GM12878 (cell line): ENCODE measurements at regions not wholly inside any gene's neighbourhood (a gene's known extent, or its start where the extent isn't known, plus 50 kb on each side); places are given as distances from the start of the nearest gene placed in this dataset.

ENCODE experiments used
- ATAC-seq: fragments of 200-7000 bp; cut with Tn5 transposase; 3 replicates; pipeline ENCODE4 v1.9.1; 2020; ENCODE audit warnings: mild to moderate bottlenecking, moderate library complexity
- BruUV-seq: library from RNA; stranded (reverse); fragments of 400-500 nt; replicated peaks from 2 replicates; lab custom pipeline; 2021; lab: Mats Ljungman, UMichigan
- CTCF ChIA-PET: fragments of 300-600 bp; sonication (Branson Sonifier 250); formaldehyde crosslinking; extraction: SDS; loops from one replicate; lab custom pipeline; 2021; ENCODE audit warnings: inconsistent platforms; lab: Yijun Ruan, JAX
- POLR2A ChIA-PET: fragments of 350-600 bp; formaldehyde crosslinking; extraction: SDS; loops from one replicate; lab custom pipeline; 2021; ENCODE audit warnings: inconsistent platforms; lab: Charles Lee
- RAD21 ChIA-PET: fragments of 300-600 bp; sonication (Branson Sonifier 250); formaldehyde crosslinking; loops from one replicate; lab custom pipeline; 2023; ENCODE audit warnings: antibody characterized with exemption; ENCODE audit not compliant: unreplicated experiment; lab: Charles Lee
- SMC1A ChIA-PET: fragments of 300-600 bp; sonication (Branson Sonifier 250); formaldehyde crosslinking; loops from one replicate; lab custom pipeline; 2023; ENCODE audit not compliant: unreplicated experiment, uncharacterized antibody; lab: Charles Lee
- DNase-seq: peaks from one replicate; pipeline ENCODE4 v3.0.0-alpha.2; 2011; ENCODE audit warnings: low read depth, low spot score
- FAIRE-seq: peaks from 3 replicates; lab custom pipeline; 2011; peaks lifted over from hg19 to GRCh38; lab: Jason Lieb, UNC
- H2AFZ ChIP-seq: 2 replicates; pipeline ENCODE4 v1.6.0; 2011; ENCODE audit warnings: low read depth, low read length, control low read depth; ENCODE audit not compliant: control insufficient read depth
- H3K27ac ChIP-seq: 2 replicates; pipeline ENCODE4 v1.5.1; 2011; ENCODE audit warnings: control low read depth; ENCODE audit not compliant: control insufficient read depth, insufficient read depth
- H3K27me3 ChIP-seq, 2 experiments: replicated peaks in 1 of 2; 2 replicates each; pipeline versions ENCODE4 v1.6.0 to v1.6.1; 2011; ENCODE audit warnings: low read length in 1 of 2; ENCODE audit not compliant: control insufficient read depth in 2 of 2, insufficient read depth in 2 of 2
- H3K36me3 ChIP-seq, 2 experiments: 2 replicates each; pipeline ENCODE4 v1.5.1; 2011; ENCODE audit warnings: low read length in 1 of 2; ENCODE audit not compliant: control insufficient read depth in 2 of 2, insufficient read depth in 2 of 2
- H3K4me1 ChIP-seq: 2 replicates; pipeline ENCODE4 v1.6.1; 2011; ENCODE audit warnings: mild to moderate bottlenecking, low read length, moderate library complexity, mixed read lengths; ENCODE audit not compliant: control insufficient read depth, insufficient read depth
- H3K4me2 ChIP-seq: 2 replicates; pipeline ENCODE4 v1.6.0; 2011; ENCODE audit warnings: control low read depth; ENCODE audit not compliant: control insufficient read depth, insufficient read depth
- H3K4me3 ChIP-seq: fragments of 200-600 bp; sonication (generic); 2 replicates; pipeline ENCODE4 v1.5.1; 2016
- H3K79me2 ChIP-seq: 2 replicates; pipeline ENCODE4 v1.6.0; 2011; ENCODE audit warnings: low read length; ENCODE audit not compliant: control insufficient read depth, insufficient read depth
- H3K9ac ChIP-seq: 2 replicates; pipeline ENCODE4 v1.8.0; 2011; ENCODE audit warnings: low read length, control low read depth, mixed read lengths; ENCODE audit not compliant: control insufficient read depth, insufficient read depth
- H3K9me3 ChIP-seq: replicated peaks from 3 replicates; pipeline ENCODE4 v1.5.1; 2011; ENCODE audit warnings: mild to moderate bottlenecking, low read length; ENCODE audit not compliant: control insufficient read depth, insufficient read depth
- H4K20me1 ChIP-seq: 2 replicates; pipeline ENCODE4 v1.6.0; 2011; ENCODE audit not compliant: control insufficient read depth, insufficient read depth
- CREB1 ChIP-seq: IDR thresholded peaks from 2 replicates; pipeline ENCODE4 v1.6.1; 2012; ENCODE audit warnings: low read depth, mild to moderate bottlenecking, inconsistent platforms
- CUX1 ChIP-seq: IDR thresholded peaks from 2 replicates; pipeline ENCODE4 v1.6.1; 2012; ENCODE audit warnings: improper control_type of control experiment, low read depth, low read length; ENCODE audit not compliant: insufficient replicate concordance
- JUND ChIP-seq: IDR thresholded peaks from 2 replicates; pipeline ENCODE4 v1.6.1; 2012; ENCODE audit warnings: low read depth, mild to moderate bottlenecking, low read length, improper control_type of control experiment, moderate library complexity
- ZBTB40 ChIP-seq: fragments of 450-650 bp; IDR thresholded peaks from 2 replicates; pipeline ENCODE4 v1.6.1; 2016; ENCODE audit warnings: mild to moderate bottlenecking, moderate library complexity, borderline replicate concordance
- in situ Hi-C: fragments of 300-500 bp; cut with MboI; formaldehyde crosslinking; loops from 9 replicates; pipeline ENCODE4 v1.14.3; 2018; ENCODE audit warnings: mixed read lengths
- intact Hi-C: fragments of 100-400 bp; cut with micrococcal nuclease; formaldehyde crosslinking; loops from one replicate; pipeline ENCODE4 v1.14.2; 2022; ENCODE audit not compliant: unreplicated experiment

GRCh38 chr9:111731928-111732327 lies 62.8 kb downstream of the SHOC1 start:
- no peaks in the 10 kb centered on the region for H4K20me1 ChIP-seq
- ATAC-seq = no peak
- H3K27me3 ChIP-seq = no peaks in the 10 kb centered on the region
- intact Hi-C loops (no loop called here), in situ Hi-C loops (no loop called here)
- no peak for FAIRE-seq
- RAD21 ChIA-PET = no interaction called here
- no TSS peak for BruUV-seq
- no peak overlapping the region for H3K4me2 ChIP-seq
- CTCF ChIA-PET = no interaction called here
- no peak for TF ChIP-seq CUX1
- TF ChIP-seq JUND = no peak
- no peak for TF ChIP-seq CREB1
- no peak for TF ChIP-seq ZBTB40
- no peaks in the 10 kb centered on the region for H3K36me3 ChIP-seq
- no peak for DNase-seq
- H3K9me3 ChIP-seq = no peaks in the 10 kb centered on the region; the same call in 2 of the 3 replicates
- POLR2A ChIA-PET = no interaction called here
- no peak overlapping the region for H2AFZ ChIP-seq
- no peaks in the 10 kb centered on the region for H3K4me1 ChIP-seq
- SMC1A ChIA-PET = no interaction called here
- H3K4me3 ChIP-seq = no peak overlapping the region
- H3K27ac ChIP-seq = no peak overlapping the region
- H3K79me2 ChIP-seq = no peaks in the 10 kb centered on the region
- H3K9ac ChIP-seq = no peak overlapping the region
